Stomach (tissue), 8 donors: ENCODE measurements at regions not wholly inside any gene's neighbourhood (a gene's known extent, or its start where the extent isn't known, plus 50 kb on each side); places are given as distances from the start of the nearest gene placed in this dataset.

Experiments
- DNase-seq, 2 donors: peaks; one replicate each; pipeline versions ENCODE4 v3.0.0 to v3.0.0-alpha.2; 2013 to 2019
- H3K27ac ChIP-seq, 5 donors: fragments of 200-600 bp in 4 of 5; sonication (generic) in 4 of 5; one replicate each; pipeline ENCODE4 v1.5.1; 2013 to 2019; ENCODE audit warnings: mild to moderate bottlenecking in 1 of 5, moderate library complexity in 1 of 5
- H3K27me3 ChIP-seq, 3 donors: fragments of 200-600 bp; sonication (generic); one replicate each; pipeline ENCODE4 v1.5.1; 2017 to 2019; ENCODE audit warnings: mixed run types in 1 of 3
- H3K36me3 ChIP-seq, 4 donors: fragments of 200-600 bp; sonication (generic); 1 replicate in 3 of 4; 2 replicates in 1 of 4; pipeline ENCODE4 v1.5.1; 2016 to 2019
- H3K4me1 ChIP-seq, 4 donors: fragments of 200-600 bp; sonication (generic); one replicate each; pipeline ENCODE4 v1.5.1; 2016 to 2019
- H3K4me3 ChIP-seq, 4 donors: fragments of 200-600 bp; sonication (generic) in 3 of 4; one replicate each; pipeline ENCODE4 v1.5.1; 2016 to 2019; ENCODE audit warnings: mild to moderate bottlenecking in 1 of 4
- H3K9me3 ChIP-seq, 4 donors: fragments of 200-600 bp; sonication (generic); one replicate each; pipeline ENCODE4 v1.5.1; 2016 to 2019
- EP300 ChIP-seq: sonication (generic); formaldehyde crosslinking; IDR thresholded peaks from one replicate; pipeline ENCODE4 v1.6.1; 2017; ENCODE audit warnings: antibody characterized with exemption
- POLR2A ChIP-seq, 4 donors: fragments of 450-650 bp; IDR thresholded peaks; one replicate each; pipeline ENCODE4 v1.6.1; 2016; ENCODE audit warnings: antibody characterized with exemption in 4 of 4, control low read depth in 2 of 4, mild to moderate bottlenecking in 1 of 4, moderate library complexity in 1 of 4
- POLR2AphosphoS5 ChIP-seq, 3 donors: sonication (generic); formaldehyde crosslinking; IDR thresholded peaks; one replicate each; pipeline ENCODE4 v1.6.1; 2016; ENCODE audit warnings: antibody characterized with exemption in 3 of 3
- WGBS, 5 donors: extraction: QIAGEN DNeasy Blood & Tissue Kit in 3 of 5; methylation state at CpG; one replicate each; pipeline versions ENCODE4 v1.1.5 to v1.1.7; 2013 to 2018; 5-methylcytosine and 5-hydroxymethylcytosine counted together
- intact Hi-C: fragments of 100-400 bp; cut with DNase I; formaldehyde crosslinking; loops from one replicate; pipeline ENCODE4 v1.15.1; 2023; ENCODE audit warnings: low total_unique reads
- small RNA-seq, 4 donors: library from RNA; depleted of rRNA; stranded (forward); fragments of <200 nt; gene quantifications; one replicate each; pipeline ENCODE3, GENCODE V24; 2016
- TF ChIP-seq, protein P1 (sequence below), 7 experiments: fragments of 450-650 bp in 4 of 7; fragments of 200-600 bp in 3 of 7; sonication (generic) in 3 of 7; IDR thresholded peaks; one replicate each; pipeline ENCODE4 v1.5.1; 2016 to 2019; ENCODE audit warnings: antibody characterized with exemption in 7 of 7, control low read depth in 2 of 7, mild to moderate bottlenecking in 1 of 7
- donor health status: healthy with polysubstance abuse.
- donor health status: Bipolar disorder and iron deficiency.
- donor health status: healthy.

GRCh38 chr6:54784011-54784410 is 62.6 kb upstream of the FAM83B start:
- intact Hi-C loops, result no loop called here
- no peak overlapping the region for H3K4me3 ChIP-seq
- no peak for TF ChIP-seq POLR2A (IDR thresholded peaks at IDR 0.05)
- TF ChIP-seq POLR2AphosphoS5 (IDR thresholded peaks at IDR 0.05), result no peak
- TF ChIP-seq, protein P1, sequence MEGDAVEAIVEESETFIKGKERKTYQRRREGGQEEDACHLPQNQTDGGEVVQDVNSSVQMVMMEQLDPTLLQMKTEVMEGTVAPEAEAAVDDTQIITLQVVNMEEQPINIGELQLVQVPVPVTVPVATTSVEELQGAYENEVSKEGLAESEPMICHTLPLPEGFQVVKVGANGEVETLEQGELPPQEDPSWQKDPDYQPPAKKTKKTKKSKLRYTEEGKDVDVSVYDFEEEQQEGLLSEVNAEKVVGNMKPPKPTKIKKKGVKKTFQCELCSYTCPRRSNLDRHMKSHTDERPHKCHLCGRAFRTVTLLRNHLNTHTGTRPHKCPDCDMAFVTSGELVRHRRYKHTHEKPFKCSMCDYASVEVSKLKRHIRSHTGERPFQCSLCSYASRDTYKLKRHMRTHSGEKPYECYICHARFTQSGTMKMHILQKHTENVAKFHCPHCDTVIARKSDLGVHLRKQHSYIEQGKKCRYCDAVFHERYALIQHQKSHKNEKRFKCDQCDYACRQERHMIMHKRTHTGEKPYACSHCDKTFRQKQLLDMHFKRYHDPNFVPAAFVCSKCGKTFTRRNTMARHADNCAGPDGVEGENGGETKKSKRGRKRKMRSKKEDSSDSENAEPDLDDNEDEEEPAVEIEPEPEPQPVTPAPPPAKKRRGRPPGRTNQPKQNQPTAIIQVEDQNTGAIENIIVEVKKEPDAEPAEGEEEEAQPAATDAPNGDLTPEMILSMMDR (IDR thresholded peaks at IDR 0.05), result no peak
- no peak for TF ChIP-seq EP300

GRCh38 chr6:54786154-54786553 is 60.4 kb upstream of the FAM83B start:
- intact Hi-C loops, result no loop called here
- 72 to 90% (median 85%) methylated on average over 2 of the region's 2 CpGs for WGBS, 5 donors
- TF ChIP-seq, protein P1 (IDR thresholded peaks at IDR 0.05), result no peak
- TF ChIP-seq EP300 (no peak), POLR2A (IDR thresholded peaks at IDR 0.05) (no peak), POLR2AphosphoS5 (IDR thresholded peaks at IDR 0.05) (no peak)

More at GRCh38 chr6:54784011-54784410, 62.6 kb upstream of the FAM83B start:
- H3K36me3 ChIP-seq, result no peaks in the 10 kb centered on the region
- DNase-seq, result no peak
- 55 to 72% (median 68%) methylated on average over 2 of the region's 2 CpGs for WGBS, 5 donors
- no peaks in the 10 kb centered on the region for H3K27me3 ChIP-seq
- no peaks in the 10 kb centered on the region for H3K4me1 ChIP-seq
- H3K27ac ChIP-seq, result no peak overlapping the region
- H3K9me3 ChIP-seq, result no peaks in the 10 kb centered on the region

DNA sequence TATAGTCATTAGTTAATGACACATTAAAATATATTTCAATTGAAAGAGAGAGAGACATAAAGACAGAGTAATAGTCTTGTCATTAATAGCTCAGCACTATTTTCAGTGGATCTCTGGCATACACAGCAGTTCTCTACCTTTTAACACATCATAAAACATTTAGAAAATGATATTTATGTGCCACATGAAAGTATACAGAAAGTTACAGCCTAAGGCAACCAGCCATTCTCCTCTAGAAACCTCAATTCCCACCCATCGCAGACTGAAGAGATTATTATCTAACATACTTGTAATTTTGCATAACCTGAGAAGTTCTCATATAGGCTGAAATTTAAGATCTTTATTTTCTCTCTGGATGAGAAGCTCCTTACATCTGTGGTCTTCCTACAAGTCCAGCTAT is 58.7 kb upstream of the FAM83B start:
- no peaks in the 10 kb centered on the region for H3K9me3 ChIP-seq
- no peaks in the 10 kb centered on the region for H3K4me1 ChIP-seq
- intact Hi-C loops, result no loop called here
- TF ChIP-seq POLR2AphosphoS5 (IDR thresholded peaks at IDR 0.05) (no peak), POLR2A (IDR thresholded peaks at IDR 0.05) (no peak)
- TF ChIP-seq, protein P1 (IDR thresholded peaks at IDR 0.05), result no peak
- no peak overlapping the region for H3K27ac ChIP-seq
- H3K27me3 ChIP-seq, result no peaks in the 10 kb centered on the region
- H3K4me3 ChIP-seq, result no peak overlapping the region
- no peaks in the 10 kb centered on the region for H3K36me3 ChIP-seq
- WGBS, 5 donors, result 75 to 100% (median 91%) methylated on average over 1 of the region's 1 CpG
- DNase-seq, result no peak

More at GRCh38 chr6:54786154-54786553, 60.4 kb upstream of the FAM83B start:
- Histone ChIP-seq H3K4me1 (no peaks in the 10 kb centered on the region), H3K27ac (no peak overlapping the region), H3K9me3 (no peaks in the 10 kb centered on the region), H3K4me3 (no peak overlapping the region), H3K27me3 (no peaks in the 10 kb centered on the region), H3K36me3 (no peaks in the 10 kb centered on the region)
- DNase-seq, result no peak

Small RNA genes in the stretch of these regions (small RNA-seq; reads per million reads assigned to genes)
- gene RNU6-1023P, result 0 reads per million in 4 donors
